ENCODE measurements at regions not wholly inside any gene's neighbourhood (a gene's known extent, or its start where the extent isn't known, plus 50 kb on each side); places are given as distances from the start of the nearest gene placed in this dataset.

DNA sequence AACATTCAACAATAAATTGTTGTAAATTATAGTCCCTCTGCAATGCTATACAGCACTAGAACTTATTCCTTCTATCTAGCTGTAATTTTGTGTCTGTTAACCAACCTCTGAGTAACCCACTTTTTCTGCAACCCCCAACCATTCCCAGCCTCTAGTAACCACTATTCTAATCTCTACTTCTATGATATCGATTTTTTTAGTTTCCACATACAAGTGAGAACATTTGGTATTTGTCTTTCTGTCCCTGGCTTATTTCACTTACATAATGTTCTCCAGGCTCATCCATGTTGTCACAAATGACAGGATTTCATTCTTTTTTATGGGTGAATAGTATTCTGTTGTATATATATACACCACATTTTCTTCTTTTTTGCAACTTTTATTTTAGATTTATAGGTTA, 147.6 kb downstream of the MAIP1 start:
- Histone ChIP-seq H3K23ac (ENCODE audit: low read length) (no peak overlapping the region), H4K5ac (ENCODE audit: low read length) (no peak overlapping the region), H3K18ac (ENCODE audit: low read length) (no peak overlapping the region), H2BK15ac (replicated peaks; ENCODE audit: low read depth) (no peak overlapping the region), H3K9ac (ENCODE audit: low read length) (no peak overlapping the region), H3K27me3 (ENCODE audit: insufficient read depth, low read length, poor library complexity) (no peaks in the 10 kb centered on the region), H3K36me3 (ENCODE audit: control insufficient read depth, insufficient read depth, low read length) (no peaks in the 10 kb centered on the region), H2AK5ac (ENCODE audit: low read length) (no peak overlapping the region), H3K56ac (ENCODE audit: low read length) (no peak overlapping the region), H3K79me2 (ENCODE audit: control insufficient read depth, insufficient read depth, low read length) (no peaks in the 10 kb centered on the region), H3K4me3 (ENCODE audit: low read length) (no peak overlapping the region), H2BK5ac (ENCODE audit: low read length) (no peak overlapping the region), H3K4me2 (ENCODE audit: low read length) (no peak overlapping the region), H3K27ac (ENCODE audit: low read depth, low read length) (no peak overlapping the region), H4K8ac (ENCODE audit: low read depth, low read length) (no peak overlapping the region), H3K4ac (ENCODE audit: low read depth, low read length) (no peak overlapping the region), H3K4me1 (ENCODE audit: control insufficient read depth, low read depth, low read length) (no peaks in the 10 kb centered on the region), H2BK120ac (ENCODE audit: low read depth, low read length) (no peak overlapping the region), H3K79me1 (ENCODE audit: low read length) (no peaks in the 10 kb centered on the region)
- WGBS (ENCODE audit: extremely low coverage, insufficient coverage, low lambda C conversion rate): no CpG with 5 or more reads among the region's 1 CpG
- no peak for DNase-seq

DNA sequence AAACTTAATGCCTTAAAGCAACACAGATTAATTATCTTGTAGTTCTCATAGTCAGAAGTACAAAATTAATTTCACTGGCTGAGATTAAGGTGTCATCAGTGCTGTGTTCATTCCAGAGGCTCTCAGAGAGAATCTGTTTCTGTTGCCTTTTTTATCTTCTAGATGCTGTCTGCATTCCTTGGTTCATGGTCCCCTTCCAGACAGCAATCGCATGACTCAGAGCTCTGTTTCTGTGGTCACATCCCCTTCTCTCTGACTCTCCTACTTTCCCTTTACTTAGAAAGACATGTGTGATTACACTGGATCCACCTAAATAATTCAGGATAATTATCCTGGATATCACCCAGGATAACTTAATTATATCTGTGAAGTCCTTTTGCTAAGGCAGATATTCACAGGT, 148.6 kb downstream of the MAIP1 start:
- Histone ChIP-seq H2BK15ac (replicated peaks; ENCODE audit: low read depth) (no peak overlapping the region), H3K27me3 (ENCODE audit: insufficient read depth, low read length, poor library complexity) (no peaks in the 10 kb centered on the region), H3K4me1 (ENCODE audit: control insufficient read depth, low read depth, low read length) (no peaks in the 10 kb centered on the region), H3K9ac (ENCODE audit: low read length) (no peak overlapping the region), H2AK5ac (ENCODE audit: low read length) (no peak overlapping the region), H3K36me3 (ENCODE audit: control insufficient read depth, insufficient read depth, low read length) (no peaks in the 10 kb centered on the region), H3K4me3 (ENCODE audit: low read length) (no peak overlapping the region), H3K23ac (ENCODE audit: low read length) (no peak overlapping the region), H4K8ac (ENCODE audit: low read depth, low read length) (no peak overlapping the region), H3K79me1 (ENCODE audit: low read length) (no peaks in the 10 kb centered on the region), H3K4ac (ENCODE audit: low read depth, low read length) (no peak overlapping the region), H3K27ac (ENCODE audit: low read depth, low read length) (no peak overlapping the region), H2BK120ac (ENCODE audit: low read depth, low read length) (no peak overlapping the region), H3K4me2 (ENCODE audit: low read length) (no peak overlapping the region), H2BK5ac (ENCODE audit: low read length) (no peak overlapping the region), H4K5ac (ENCODE audit: low read length) (no peak overlapping the region), H3K18ac (ENCODE audit: low read length) (no peak overlapping the region), H3K79me2 (ENCODE audit: control insufficient read depth, insufficient read depth, low read length) (no peaks in the 10 kb centered on the region), H3K56ac (ENCODE audit: low read length) (no peak overlapping the region)
- peak; percentile 73 for DNase-seq
- no CpG with 5 or more reads among the region's 1 CpG for WGBS (ENCODE audit: extremely low coverage, insufficient coverage, low lambda C conversion rate)

DNA sequence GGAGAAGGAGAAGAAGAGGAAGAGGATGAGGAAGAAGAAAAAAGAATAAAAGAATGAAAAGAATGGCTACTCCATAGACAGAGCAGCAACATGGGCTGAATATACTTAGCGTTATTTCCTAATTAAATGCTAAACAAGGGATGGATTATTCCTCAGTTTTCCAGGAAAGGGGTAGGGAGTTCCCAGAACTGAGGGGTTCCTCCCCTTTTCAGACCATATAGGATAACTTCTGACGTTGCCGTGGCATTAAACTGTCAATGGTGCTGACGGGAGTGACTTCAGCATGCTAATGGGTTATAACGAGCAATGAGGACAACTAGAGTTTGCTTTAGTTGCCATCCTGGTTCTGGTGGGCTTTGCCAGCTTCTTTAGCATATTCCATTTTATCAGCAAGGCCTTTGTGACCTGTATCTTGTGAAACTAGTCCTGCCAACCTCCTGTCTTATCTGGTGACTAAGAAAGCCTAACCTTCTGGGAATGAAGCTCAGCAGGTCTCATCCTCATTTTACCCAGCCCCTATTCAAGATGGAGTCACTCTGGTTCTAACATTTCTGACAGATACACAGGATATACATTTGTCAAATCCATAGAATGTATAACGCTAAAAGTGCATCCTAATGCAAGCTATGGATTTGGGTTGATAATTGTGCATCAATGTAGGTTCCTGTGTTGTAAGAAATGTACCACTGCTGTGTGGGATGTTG, 152.3 kb downstream of the MAIP1 start:
- Histone ChIP-seq H3K23ac (ENCODE audit: low read length) (no peak overlapping the region), H3K4me3 (ENCODE audit: low read length) (no peak overlapping the region), H3K4me2 (ENCODE audit: low read length) (no peak overlapping the region), H2BK15ac (replicated peaks; ENCODE audit: low read depth) (no peak overlapping the region), H3K27ac (ENCODE audit: low read depth, low read length) (no peak overlapping the region), H3K79me2 (ENCODE audit: control insufficient read depth, insufficient read depth, low read length) (no peaks in the 10 kb centered on the region), H3K4ac (ENCODE audit: low read depth, low read length) (no peak overlapping the region), H3K79me1 (ENCODE audit: low read length) (no peaks in the 10 kb centered on the region), H3K56ac (ENCODE audit: low read length) (no peak overlapping the region), H3K9ac (ENCODE audit: low read length) (no peak overlapping the region), H2AK5ac (ENCODE audit: low read length) (no peak overlapping the region), H3K36me3 (ENCODE audit: control insufficient read depth, insufficient read depth, low read length) (no peaks in the 10 kb centered on the region), H4K8ac (ENCODE audit: low read depth, low read length) (no peak overlapping the region), H3K18ac (ENCODE audit: low read length) (no peak overlapping the region), H3K27me3 (ENCODE audit: insufficient read depth, low read length, poor library complexity) (no peaks in the 10 kb centered on the region), H2BK120ac (ENCODE audit: low read depth, low read length) (no peak overlapping the region), H2BK5ac (ENCODE audit: low read length) (no peak overlapping the region), H4K5ac (ENCODE audit: low read length) (no peak overlapping the region), H3K4me1 (ENCODE audit: control insufficient read depth, low read depth, low read length) (peaks cover 4% of the 10 kb centered on the region)
- DNase-seq: no peak
- WGBS (ENCODE audit: extremely low coverage, insufficient coverage, low lambda C conversion rate): no CpG with 5 or more reads among the region's 6 CpGs

DNA sequence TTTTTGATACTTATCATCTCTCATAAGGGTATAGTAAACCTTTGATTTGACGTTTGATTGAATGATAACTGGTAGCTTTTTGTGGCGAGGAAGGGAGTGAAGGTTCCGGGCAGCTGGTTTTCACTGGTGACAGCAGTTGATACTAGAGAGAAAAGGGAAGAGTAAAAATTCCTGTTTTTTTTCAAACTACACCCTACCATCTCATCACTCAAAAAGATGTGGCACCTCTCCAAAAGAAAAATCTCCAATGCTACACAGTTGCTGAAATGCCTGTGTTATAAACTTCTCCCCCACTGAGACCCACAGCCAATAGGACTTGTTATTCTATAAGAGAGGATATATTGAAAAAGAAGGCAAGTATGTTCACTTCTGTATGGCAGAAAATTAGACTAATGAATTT, 154.0 kb downstream of the MAIP1 start:
- Histone ChIP-seq H3K4me1 (ENCODE audit: control insufficient read depth, low read depth, low read length) (peaks cover 4% of the 10 kb centered on the region), H4K5ac (ENCODE audit: low read length) (no peak overlapping the region), H3K27ac (ENCODE audit: low read depth, low read length) (no peak overlapping the region), H3K9ac (ENCODE audit: low read length) (no peak overlapping the region), H2BK15ac (replicated peaks; ENCODE audit: low read depth) (no peak overlapping the region), H2BK120ac (ENCODE audit: low read depth, low read length) (no peak overlapping the region), H3K4me3 (ENCODE audit: low read length) (no peak overlapping the region), H3K18ac (ENCODE audit: low read length) (no peak overlapping the region), H3K23ac (ENCODE audit: low read length) (no peak overlapping the region), H3K4ac (ENCODE audit: low read depth, low read length) (no peak overlapping the region), H3K4me2 (ENCODE audit: low read length) (no peak overlapping the region), H3K27me3 (ENCODE audit: insufficient read depth, low read length, poor library complexity) (no peaks in the 10 kb centered on the region), H3K79me2 (ENCODE audit: control insufficient read depth, insufficient read depth, low read length) (no peaks in the 10 kb centered on the region), H4K8ac (ENCODE audit: low read depth, low read length) (no peak overlapping the region), H3K56ac (ENCODE audit: low read length) (no peak overlapping the region), H3K79me1 (ENCODE audit: low read length) (no peaks in the 10 kb centered on the region), H2AK5ac (ENCODE audit: low read length) (no peak overlapping the region), H2BK5ac (ENCODE audit: low read length) (no peak overlapping the region), H3K36me3 (ENCODE audit: control insufficient read depth, insufficient read depth, low read length) (no peaks in the 10 kb centered on the region)
- no CpG with 5 or more reads among the region's 3 CpGs for WGBS (ENCODE audit: extremely low coverage, insufficient coverage, low lambda C conversion rate)
- no peak for DNase-seq

DNA sequence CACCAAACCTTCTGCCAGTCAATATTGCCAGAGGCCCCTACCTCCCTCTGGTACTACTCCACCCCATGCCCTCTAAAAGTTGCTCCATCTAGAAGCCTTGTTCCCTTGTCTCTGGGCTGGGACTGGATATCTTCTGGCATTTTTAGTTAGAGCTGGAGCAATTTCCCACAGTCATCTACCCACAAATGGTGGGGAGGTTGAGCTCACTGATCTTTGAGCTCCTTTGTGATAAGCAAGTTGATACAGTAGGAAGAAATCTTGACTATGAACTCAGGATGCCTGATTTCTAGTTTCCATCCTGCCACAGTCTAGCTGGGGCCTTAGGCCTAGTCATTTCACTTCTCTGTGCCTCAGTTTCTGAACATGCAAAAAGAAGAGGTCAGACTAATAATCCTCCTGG, 155.0 kb downstream of the MAIP1 start:
- Histone ChIP-seq H3K79me2 (ENCODE audit: control insufficient read depth, insufficient read depth, low read length) (no peaks in the 10 kb centered on the region), H3K4me3 (ENCODE audit: low read length) (no peak overlapping the region), H3K4ac (ENCODE audit: low read depth, low read length) (no peak overlapping the region), H2BK120ac (ENCODE audit: low read depth, low read length) (no peak overlapping the region), H3K36me3 (ENCODE audit: control insufficient read depth, insufficient read depth, low read length) (no peaks in the 10 kb centered on the region), H3K23ac (ENCODE audit: low read length) (no peak overlapping the region), H3K56ac (ENCODE audit: low read length) (no peak overlapping the region), H2BK15ac (replicated peaks; ENCODE audit: low read depth) (no peak overlapping the region), H3K27ac (ENCODE audit: low read depth, low read length) (no peak overlapping the region), H3K4me2 (ENCODE audit: low read length) (no peak overlapping the region), H2AK5ac (ENCODE audit: low read length) (no peak overlapping the region), H2BK5ac (ENCODE audit: low read length) (no peak overlapping the region), H3K79me1 (ENCODE audit: low read length) (no peaks in the 10 kb centered on the region), H3K4me1 (ENCODE audit: control insufficient read depth, low read depth, low read length) (peaks cover 4% of the 10 kb centered on the region), H3K18ac (ENCODE audit: low read length) (no peak overlapping the region), H3K27me3 (ENCODE audit: insufficient read depth, low read length, poor library complexity) (no peaks in the 10 kb centered on the region), H3K9ac (ENCODE audit: low read length) (no peak overlapping the region), H4K5ac (ENCODE audit: low read length) (no peak overlapping the region), H4K8ac (ENCODE audit: low read depth, low read length) (no peak overlapping the region)
- DNase-seq: no peak

Measured in mesendoderm (in vitro differentiated cells).